ENCODE measurements at regions not wholly inside any gene's neighbourhood (a gene's known extent, or its start where the extent isn't known, plus 50 kb on each side); places are given as distances from the start of the nearest gene placed in this dataset.

- no peak overlapping the region for H3K4me3 ChIP-seq (replicated peaks; ENCODE audit: low read depth, low read length)
- TF ChIP-seq CTCF (IDR thresholded peaks at IDR 0.05; ENCODE audit: insufficient read depth, low read length, poor library complexity, severe bottlenecking): no peak
- no peaks in the 10 kb centered on the region for H3K27me3 ChIP-seq (replicated peaks; ENCODE audit: control insufficient read depth, insufficient read depth, low read length)
- no peaks in the 10 kb centered on the region for H3K36me3 ChIP-seq (ENCODE audit: control insufficient read depth, insufficient read depth, low read length)
- DNase-seq (ENCODE audit: extremely low read depth, insufficient read length): no peak
Observed at GRCh38 chr6:56370127-56370540, 122.8 kb upstream of the COL21A1 start.

- Histone ChIP-seq H3K27me3 (replicated peaks; ENCODE audit: control insufficient read depth, insufficient read depth, low read length) (no peaks in the 10 kb centered on the region), H3K36me3 (ENCODE audit: control insufficient read depth, insufficient read depth, low read length) (no peaks in the 10 kb centered on the region), H3K4me3 (replicated peaks; ENCODE audit: low read depth, low read length) (no peak overlapping the region)
- no peak for TF ChIP-seq CTCF (IDR thresholded peaks at IDR 0.05; ENCODE audit: insufficient read depth, low read length, poor library complexity, severe bottlenecking)
- DNase-seq (ENCODE audit: extremely low read depth, insufficient read length): no peak
Observed at GRCh38 chr6:56368491-56368890, 121.1 kb upstream of the COL21A1 start.

- no peak for DNase-seq (ENCODE audit: extremely low read depth, insufficient read length)
- no peaks in the 10 kb centered on the region for H3K36me3 ChIP-seq (ENCODE audit: control insufficient read depth, insufficient read depth, low read length)
- H3K27me3 ChIP-seq (replicated peaks; ENCODE audit: control insufficient read depth, insufficient read depth, low read length): no peaks in the 10 kb centered on the region
- no peak overlapping the region for H3K4me3 ChIP-seq (replicated peaks; ENCODE audit: low read depth, low read length)
- TF ChIP-seq CTCF (IDR thresholded peaks at IDR 0.05; ENCODE audit: insufficient read depth, low read length, poor library complexity, severe bottlenecking): no peak
Observed at GRCh38 chr6:56366141-56366852, 118.9 kb upstream of the COL21A1 start.

- H3K4me3 ChIP-seq (replicated peaks; ENCODE audit: low read depth, low read length): no peak overlapping the region
- no peaks in the 10 kb centered on the region for H3K27me3 ChIP-seq (replicated peaks; ENCODE audit: control insufficient read depth, insufficient read depth, low read length)
- no peaks in the 10 kb centered on the region for H3K36me3 ChIP-seq (ENCODE audit: control insufficient read depth, insufficient read depth, low read length)
- TF ChIP-seq CTCF (IDR thresholded peaks at IDR 0.05; ENCODE audit: insufficient read depth, low read length, poor library complexity, severe bottlenecking): no peak
- no peak for DNase-seq (ENCODE audit: extremely low read depth, insufficient read length)
Observed at GRCh38 chr6:56364827-56365339, 117.5 kb upstream of the COL21A1 start.

- H3K4me3 ChIP-seq (replicated peaks; ENCODE audit: low read depth, low read length): no peak overlapping the region
- DNase-seq (ENCODE audit: extremely low read depth, insufficient read length): no peak
- H3K27me3 ChIP-seq (replicated peaks; ENCODE audit: control insufficient read depth, insufficient read depth, low read length): no peaks in the 10 kb centered on the region
- no peak for TF ChIP-seq CTCF (IDR thresholded peaks at IDR 0.05; ENCODE audit: insufficient read depth, low read length, poor library complexity, severe bottlenecking)
- H3K36me3 ChIP-seq (ENCODE audit: control insufficient read depth, insufficient read depth, low read length): no peaks in the 10 kb centered on the region
Observed at GRCh38 chr6:56364431-56364826, 117.0 kb upstream of the COL21A1 start.

Data from GM06990 (cell line).